Mesenchymal stem cell (in vitro differentiated cells and primary cell): ENCODE measurements at regions not wholly inside any gene's neighbourhood (a gene's known extent, or its start where the extent isn't known, plus 50 kb on each side); places are given as distances from the start of the nearest gene placed in this dataset.

Source experiments
- DNase-seq: peaks from one replicate; pipeline ENCODE4 v3.0.0-alpha.2; 2013
- H2AFZ ChIP-seq: one replicate; pipeline ENCODE4 v1.6.1; 2013; ENCODE audit warnings: low read depth, mild to moderate bottlenecking, control low read depth, inconsistent platforms, low read length, moderate library complexity
- H2AK5ac ChIP-seq: 2 replicates; pipeline ENCODE4 v1.6.1; 2013; ENCODE audit warnings: low read length, moderate library complexity, mild to moderate bottlenecking, inconsistent platforms; ENCODE audit not compliant: severe bottlenecking
- H2BK120ac ChIP-seq: one replicate; pipeline ENCODE4 v1.6.1; 2013; ENCODE audit warnings: low read depth, mild to moderate bottlenecking, inconsistent platforms, low read length, moderate library complexity
- H2BK12ac ChIP-seq, 2 experiments: one replicate each; pipeline ENCODE4 v1.6.1; 2013; ENCODE audit warnings: inconsistent platforms in 2 of 2, low read length in 2 of 2, mild to moderate bottlenecking in 2 of 2, moderate library complexity in 2 of 2, control low read depth in 1 of 2
- H2BK15ac ChIP-seq: one replicate; pipeline ENCODE4 v1.6.1; 2013; ENCODE audit warnings: mild to moderate bottlenecking, low read depth, inconsistent platforms; ENCODE audit not compliant: poor library complexity, severe bottlenecking
- H2BK5ac ChIP-seq: 2 replicates; pipeline ENCODE4 v1.6.1; 2013; ENCODE audit warnings: low read depth, mild to moderate bottlenecking, low read length, control low read depth, inconsistent platforms; ENCODE audit not compliant: poor library complexity, severe bottlenecking
- H3K14ac ChIP-seq, 2 experiments: one replicate each; pipeline ENCODE4 v1.6.1; 2013; ENCODE audit warnings: inconsistent platforms in 2 of 2, low read length in 2 of 2, control low read depth in 1 of 2, mild to moderate bottlenecking in 1 of 2, moderate library complexity in 1 of 2
- H3K18ac ChIP-seq, 2 experiments: one replicate each; pipeline ENCODE4 v1.6.1; 2013; ENCODE audit warnings: inconsistent platforms in 2 of 2, low read length in 2 of 2, control low read depth in 1 of 2, low read depth in 1 of 2, mild to moderate bottlenecking in 1 of 2
- H3K23ac ChIP-seq, 2 experiments: one replicate each; pipeline ENCODE4 v1.6.1; 2013; ENCODE audit warnings: inconsistent platforms in 2 of 2, low read length in 2 of 2, mild to moderate bottlenecking in 2 of 2, moderate library complexity in 2 of 2, control low read depth in 1 of 2
- H3K27ac ChIP-seq: 2 replicates; pipeline ENCODE4 v1.5.1; 2013; ENCODE audit warnings: mild to moderate bottlenecking, moderate library complexity, low read length, control low read depth, inconsistent platforms; ENCODE audit not compliant: poor library complexity, severe bottlenecking
- H3K27me3 ChIP-seq, 2 experiments: 2 replicates each; pipeline versions ENCODE4 v1.6.1 to v1.7.0; 2013; ENCODE audit warnings: low read length in 2 of 2, mild to moderate bottlenecking in 2 of 2, moderate library complexity in 2 of 2, control low read depth in 1 of 2, inconsistent platforms in 1 of 2; ENCODE audit not compliant: control insufficient read depth in 1 of 2, insufficient read depth in 1 of 2
- H3K36me3 ChIP-seq, 2 experiments: 2 replicates each; pipeline versions ENCODE4 v1.6.1 to v1.7.0; 2013; ENCODE audit warnings: low read length in 2 of 2, control low read depth in 1 of 2, inconsistent platforms in 1 of 2, low read depth in 1 of 2, mild to moderate bottlenecking in 1 of 2; ENCODE audit not compliant: insufficient read depth in 2 of 2, control insufficient read depth in 1 of 2
- H3K4ac ChIP-seq, 2 experiments: one replicate each; pipeline ENCODE4 v1.6.1; 2013; ENCODE audit warnings: inconsistent platforms in 2 of 2, low read length in 2 of 2, mild to moderate bottlenecking in 2 of 2, moderate library complexity in 2 of 2, control low read depth in 1 of 2, low read depth in 1 of 2
- H3K4me1 ChIP-seq: 2 replicates; pipeline ENCODE4 v1.6.1; 2013; ENCODE audit warnings: low read depth, low read length, control low read depth; ENCODE audit not compliant: control insufficient read depth, insufficient read depth
- H3K4me2 ChIP-seq: 2 replicates; pipeline ENCODE4 v1.6.1; 2013; ENCODE audit warnings: low read length, mild to moderate bottlenecking, inconsistent platforms; ENCODE audit not compliant: poor library complexity, severe bottlenecking
- H3K4me3 ChIP-seq, 2 experiments: 2 replicates each; pipeline versions ENCODE4 v1.5.1 to v1.7.0; 2013; ENCODE audit warnings: low read length in 2 of 2, mild to moderate bottlenecking in 2 of 2, control low read depth in 1 of 2, low read depth in 1 of 2; ENCODE audit not compliant: insufficient read depth in 1 of 2
- H3K79me1 ChIP-seq: replicated peaks from 2 replicates; pipeline ENCODE4 v1.6.1; 2013; ENCODE audit warnings: mild to moderate bottlenecking, control low read depth, low read length, inconsistent platforms; ENCODE audit not compliant: poor library complexity, severe bottlenecking
- H3K9ac ChIP-seq: 2 replicates; pipeline ENCODE4 v1.7.0; 2013; ENCODE audit warnings: mild to moderate bottlenecking, low read length, moderate library complexity
- H3K9me3 ChIP-seq: 2 replicates; pipeline ENCODE4 v1.7.0; 2013; ENCODE audit warnings: mild to moderate bottlenecking, low read length; ENCODE audit not compliant: control insufficient read depth
- H4K8ac ChIP-seq: one replicate; pipeline ENCODE4 v1.6.1; 2013; ENCODE audit warnings: inconsistent platforms, mild to moderate bottlenecking, low read length, moderate library complexity
- H4K91ac ChIP-seq: one replicate; pipeline ENCODE4 v1.6.1; 2013; ENCODE audit warnings: mild to moderate bottlenecking, low read length, inconsistent platforms
- WGBS: methylation state at CpG from one replicate; pipeline ENCODE4 v1.1.7; 2013; ENCODE audit warnings: mixed read lengths; 5-methylcytosine and 5-hydroxymethylcytosine counted together

GRCh38 chr4:11010624-11011023 is 326.1 kb upstream of the CLNK start:
- H4K91ac ChIP-seq: no peak overlapping the region
- no peak for DNase-seq
- H2BK120ac ChIP-seq: no peak overlapping the region
- H3K36me3 ChIP-seq: no peaks in the 10 kb centered on the region
- H3K23ac ChIP-seq: no peak overlapping the region
- no peak overlapping the region for H2BK15ac ChIP-seq
- no peak overlapping the region for H2BK12ac ChIP-seq
- H2BK5ac ChIP-seq: no peak overlapping the region
- no peak overlapping the region for H2AFZ ChIP-seq
- no peak overlapping the region for H3K27ac ChIP-seq
- H3K79me1 ChIP-seq: no peaks in the 10 kb centered on the region
- no peaks in the 10 kb centered on the region for H3K4me1 ChIP-seq
- peaks cover 14% of the 10 kb centered on the region for H3K9me3 ChIP-seq
- H3K27me3 ChIP-seq: no peaks in the 10 kb centered on the region
- no peak overlapping the region for H3K4me2 ChIP-seq
- H3K9ac ChIP-seq: no peak overlapping the region
- no peak overlapping the region for H3K14ac ChIP-seq
- WGBS: no CpG with 5 or more reads among the region's 2 CpGs
- no peak overlapping the region for H3K4me3 ChIP-seq
- H3K4ac ChIP-seq: no peak overlapping the region
- H3K18ac ChIP-seq: no peak overlapping the region
- H2AK5ac ChIP-seq: no peak overlapping the region
- H4K8ac ChIP-seq: no peak overlapping the region

GRCh38 chr4:11009281-11009680 is 324.7 kb upstream of the CLNK start:
- no peak overlapping the region for H4K91ac ChIP-seq
- H3K27me3 ChIP-seq: no peaks in the 10 kb centered on the region
- no peak overlapping the region for H3K18ac ChIP-seq
- no peak overlapping the region for H2BK5ac ChIP-seq
- no peak overlapping the region for H2BK120ac ChIP-seq
- no peak overlapping the region for H3K9ac ChIP-seq
- H3K36me3 ChIP-seq: no peaks in the 10 kb centered on the region
- H3K4me3 ChIP-seq: no peak overlapping the region
- no peak overlapping the region for H2BK12ac ChIP-seq
- peaks cover 14% of the 10 kb centered on the region for H3K9me3 ChIP-seq
- H4K8ac ChIP-seq: no peak overlapping the region
- no peaks in the 10 kb centered on the region for H3K4me1 ChIP-seq
- no peak overlapping the region for H2BK15ac ChIP-seq
- no peak overlapping the region for H2AK5ac ChIP-seq
- no peak overlapping the region for H3K23ac ChIP-seq
- no peak overlapping the region for H3K14ac ChIP-seq
- H3K4ac ChIP-seq: no peak overlapping the region
- DNase-seq: no peak
- no peak overlapping the region for H3K27ac ChIP-seq
- H2AFZ ChIP-seq: no peak overlapping the region
- H3K79me1 ChIP-seq: no peaks in the 10 kb centered on the region
- WGBS: no CpG with 5 or more reads among the region's 1 CpG
- H3K4me2 ChIP-seq: no peak overlapping the region

GRCh38 chr4:11005300-11005699 is 320.7 kb upstream of the CLNK start:
- Histone ChIP-seq H4K8ac (no peak overlapping the region), H3K79me1 (no peaks in the 10 kb centered on the region), H3K4me3 (no peak overlapping the region), H3K9me3 (peaks cover 14% of the 10 kb centered on the region), H2BK120ac (no peak overlapping the region), H3K27me3 (no peaks in the 10 kb centered on the region), H3K4me1 (no peaks in the 10 kb centered on the region), H3K27ac (no peak overlapping the region), H3K18ac (no peak overlapping the region), H3K4me2 (no peak overlapping the region), H3K36me3 (no peaks in the 10 kb centered on the region), H3K14ac (no peak overlapping the region), H2BK12ac (no peak overlapping the region), H3K9ac (no peak overlapping the region), H2BK5ac (no peak overlapping the region), H3K4ac (no peak overlapping the region), H2AFZ (no peak overlapping the region), H2BK15ac (no peak overlapping the region), H3K23ac (no peak overlapping the region), H2AK5ac (no peak overlapping the region), H4K91ac (no peak overlapping the region)
- WGBS: 96% methylated on average over 3 of the region's 4 CpGs
- DNase-seq: no peak

GRCh38 chr4:11004818-11005217 is 320.2 kb upstream of the CLNK start:
- Histone ChIP-seq H2BK12ac (no peak overlapping the region), H3K14ac (no peak overlapping the region), H4K8ac (no peak overlapping the region), H2AK5ac (no peak overlapping the region), H3K9ac (no peak overlapping the region), H3K79me1 (no peaks in the 10 kb centered on the region), H3K4me1 (no peaks in the 10 kb centered on the region), H3K4me2 (no peak overlapping the region), H3K23ac (no peak overlapping the region), H3K27me3 (no peaks in the 10 kb centered on the region), H3K9me3 (peaks cover 14% of the 10 kb centered on the region), H3K36me3 (no peaks in the 10 kb centered on the region), H3K27ac (no peak overlapping the region), H2AFZ (no peak overlapping the region), H4K91ac (no peak overlapping the region), H2BK15ac (no peak overlapping the region), H2BK5ac (no peak overlapping the region), H3K4me3 (no peak overlapping the region), H2BK120ac (no peak overlapping the region), H3K4ac (no peak overlapping the region), H3K18ac (no peak overlapping the region)
- 87% methylated on average over 6 of the region's 6 CpGs for WGBS
- DNase-seq: no peak
